Kidney (tissue), 13 donors: ENCODE measurements at regions not wholly inside any gene's neighbourhood (a gene's known extent, or its start where the extent isn't known, plus 50 kb on each side); places are given as distances from the start of the nearest gene placed in this dataset.

Source experiments
- DNase-seq, 5 donors: peaks; one replicate each; pipeline ENCODE4 v3.0.0-alpha.2; 2013 to 2020
- FAIRE-seq: peaks from 2 replicates; lab custom pipeline; 2012; peaks lifted over from hg19 to GRCh38; lab: Jason Lieb, UNC
- H3K27ac ChIP-seq, 2 donors: one replicate each; pipeline ENCODE4 v1.7.0; 2013; ENCODE audit warnings: low read depth in 2 of 2, low read length in 2 of 2, inconsistent platforms in 1 of 2
- H3K27me3 ChIP-seq: one replicate; pipeline ENCODE4 v1.7.1; 2013; ENCODE audit warnings: low read length, inconsistent platforms; ENCODE audit not compliant: control insufficient read depth, insufficient read depth
- H3K36me3 ChIP-seq, 3 donors: one replicate each; pipeline versions ENCODE4 v1.7.0 to v1.7.1; 2013; ENCODE audit warnings: low read length in 3 of 3, control low read depth in 1 of 3, inconsistent platforms in 1 of 3; ENCODE audit not compliant: insufficient read depth in 3 of 3, control insufficient read depth in 2 of 3
- H3K4me1 ChIP-seq, 3 donors: one replicate each; pipeline versions ENCODE4 v1.7.0 to v1.7.1; 2013; ENCODE audit warnings: low read length in 3 of 3, inconsistent platforms in 1 of 3, low read depth in 1 of 3; ENCODE audit not compliant: control insufficient read depth in 2 of 3, insufficient read depth in 2 of 3
- H3K4me3 ChIP-seq, 3 donors: one replicate each; pipeline versions ENCODE4 v1.7.0 to v1.8.1; 2013; ENCODE audit warnings: low read length in 3 of 3, control low read depth in 1 of 3, inconsistent platforms in 1 of 3
- H3K9ac ChIP-seq, 3 donors: one replicate each; pipeline versions ENCODE4 v1.7.0 to v1.7.1; 2013; ENCODE audit warnings: low read length in 3 of 3, control low read depth in 1 of 3, inconsistent platforms in 1 of 3
- H3K9me3 ChIP-seq, 3 donors: one replicate each; pipeline versions ENCODE4 v1.7.0 to v1.7.1; 2013; ENCODE audit warnings: low read length in 3 of 3, control low read depth in 1 of 3, inconsistent platforms in 1 of 3; ENCODE audit not compliant: control insufficient read depth in 2 of 3, insufficient read depth in 1 of 3
- intact Hi-C: fragments of 100-400 bp; cut with DNase I; formaldehyde crosslinking; loops from one replicate; pipeline ENCODE4 v1.11.1; 2022
- TF ChIP-seq, protein P1 (sequence below): IDR thresholded peaks from 3 replicates; pipeline ENCODE4 v1.5.1; 2012; ENCODE audit warnings: mild to moderate bottlenecking, moderate library complexity, borderline replicate concordance; ENCODE audit not compliant: insufficient read depth; ENCODE audit errors: extremely low read depth
- donor health status: control.
- donor health status: control.
- donor health status: control.
- donor health status: control.
- donor health status: control.
- donor health status: DM: yes; HTN: yes; CAD: no.
- donor health status: Normal renal cell carcinoma (clear cell type).

DNA sequence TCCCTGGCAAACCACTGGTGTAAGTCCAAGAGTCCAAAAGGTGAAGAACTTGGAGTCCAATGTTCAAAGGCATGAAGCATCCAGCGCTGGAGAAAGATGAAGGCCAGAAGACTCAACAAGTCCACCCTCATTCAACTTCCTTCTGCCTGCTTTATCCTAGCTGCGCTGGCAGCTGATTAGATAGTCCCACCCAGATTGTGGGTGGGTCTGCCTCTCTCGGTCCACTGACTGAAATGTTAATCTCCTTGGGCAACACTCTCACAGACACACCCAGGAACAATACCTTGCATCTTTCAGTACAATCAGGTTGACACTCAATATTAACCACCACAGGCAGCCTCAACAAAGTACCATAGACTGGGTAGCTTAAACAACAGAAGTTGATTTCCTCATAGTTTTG is 245.9 kb upstream of the IGF1R start:
- intact Hi-C loops, result no loop called here
- DNase-seq, result no peak
- H3K4me1 ChIP-seq, result peaks cover 0 to 1% (median 0%) of the 10 kb centered on the region in 3 donors
- H3K4me3 ChIP-seq, result no peak overlapping the region
- FAIRE-seq, result no peak
- H3K27me3 ChIP-seq, result no peaks in the 10 kb centered on the region
- H3K36me3 ChIP-seq, result no peaks in the 10 kb centered on the region
- H3K9ac ChIP-seq, result no peak overlapping the region
- H3K27ac ChIP-seq, result no peak overlapping the region
- TF ChIP-seq, protein P1, sequence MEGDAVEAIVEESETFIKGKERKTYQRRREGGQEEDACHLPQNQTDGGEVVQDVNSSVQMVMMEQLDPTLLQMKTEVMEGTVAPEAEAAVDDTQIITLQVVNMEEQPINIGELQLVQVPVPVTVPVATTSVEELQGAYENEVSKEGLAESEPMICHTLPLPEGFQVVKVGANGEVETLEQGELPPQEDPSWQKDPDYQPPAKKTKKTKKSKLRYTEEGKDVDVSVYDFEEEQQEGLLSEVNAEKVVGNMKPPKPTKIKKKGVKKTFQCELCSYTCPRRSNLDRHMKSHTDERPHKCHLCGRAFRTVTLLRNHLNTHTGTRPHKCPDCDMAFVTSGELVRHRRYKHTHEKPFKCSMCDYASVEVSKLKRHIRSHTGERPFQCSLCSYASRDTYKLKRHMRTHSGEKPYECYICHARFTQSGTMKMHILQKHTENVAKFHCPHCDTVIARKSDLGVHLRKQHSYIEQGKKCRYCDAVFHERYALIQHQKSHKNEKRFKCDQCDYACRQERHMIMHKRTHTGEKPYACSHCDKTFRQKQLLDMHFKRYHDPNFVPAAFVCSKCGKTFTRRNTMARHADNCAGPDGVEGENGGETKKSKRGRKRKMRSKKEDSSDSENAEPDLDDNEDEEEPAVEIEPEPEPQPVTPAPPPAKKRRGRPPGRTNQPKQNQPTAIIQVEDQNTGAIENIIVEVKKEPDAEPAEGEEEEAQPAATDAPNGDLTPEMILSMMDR, result no peak
- H3K9me3 ChIP-seq, result no peaks in the 10 kb centered on the region

DNA sequence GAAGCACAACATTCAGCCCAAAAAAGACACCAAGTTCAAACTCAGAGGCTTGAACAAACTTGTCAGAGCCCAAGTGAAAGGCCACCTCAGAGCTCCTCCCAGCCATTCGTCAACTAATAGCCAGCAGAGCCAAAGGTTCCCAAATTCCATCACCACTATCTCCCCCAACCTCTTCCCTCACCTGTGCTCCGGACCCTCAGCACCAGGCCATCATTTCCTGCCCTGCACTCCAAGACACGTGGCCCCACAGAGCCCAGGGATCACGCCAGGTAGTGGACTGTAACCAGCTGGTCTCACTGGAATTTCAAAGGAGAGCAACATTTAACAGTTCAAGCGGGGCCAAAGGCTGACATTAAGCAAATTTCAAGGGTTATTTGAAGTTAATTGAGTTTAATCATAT is 245.2 kb upstream of the IGF1R start:
- Histone ChIP-seq H3K9me3 (no peaks in the 10 kb centered on the region), H3K9ac (no peak overlapping the region), H3K27me3 (no peaks in the 10 kb centered on the region), H3K4me3 (no peak overlapping the region), H3K4me1 (peaks cover 0 to 3% (median 0%) of the 10 kb centered on the region in 3 donors), H3K27ac (no peak overlapping the region), H3K36me3 (no peaks in the 10 kb centered on the region)
- TF ChIP-seq, protein P1, result no peak
- intact Hi-C loops, result no loop called here
- FAIRE-seq, result no peak
- no peak for DNase-seq

DNA sequence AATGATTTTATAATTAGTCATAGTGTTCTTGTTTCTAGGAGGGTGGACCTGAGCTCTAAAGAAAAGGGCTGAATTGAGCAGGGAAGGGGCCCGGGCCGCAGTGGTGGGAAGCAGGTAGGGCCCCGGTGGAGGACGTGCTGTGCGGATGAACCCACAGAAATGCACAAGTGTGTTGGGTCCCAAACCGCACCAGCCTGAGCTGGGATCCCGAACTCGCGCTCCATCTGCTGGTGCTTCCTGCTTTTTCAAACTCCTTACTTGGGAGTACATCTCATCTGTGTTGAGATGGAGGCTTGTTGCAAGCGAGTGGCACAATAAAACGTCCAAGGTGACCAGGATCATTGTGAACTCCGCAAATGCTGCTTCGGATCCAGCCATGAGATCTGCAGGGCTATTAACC is 244.8 kb upstream of the IGF1R start:
- intact Hi-C loops, result no loop called here

DNA sequence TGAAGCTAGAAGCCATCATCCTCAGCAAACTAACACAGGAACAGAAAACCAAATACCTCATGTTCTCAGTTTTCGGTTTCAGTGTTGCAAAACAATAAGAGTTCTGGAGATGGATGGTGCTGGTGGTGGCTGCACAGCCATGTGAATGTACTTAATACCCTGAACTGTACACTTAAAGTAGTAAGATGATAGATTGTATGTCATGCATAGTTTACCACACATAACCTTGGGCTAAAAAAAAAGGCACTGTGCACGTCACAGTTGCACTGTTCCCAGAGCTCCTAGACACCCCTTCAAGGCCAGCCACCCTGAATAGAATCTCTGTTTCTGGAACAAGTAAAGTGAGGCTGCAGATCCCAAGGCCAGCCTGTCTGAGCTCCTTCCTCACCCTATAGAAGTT is 243.3 kb upstream of the IGF1R start:
- Histone ChIP-seq H3K36me3 (no peaks in the 10 kb centered on the region), H3K9ac (no peak overlapping the region), H3K4me1 (peaks cover 0 to 3% (median 0%) of the 10 kb centered on the region in 3 donors), H3K9me3 (no peaks in the 10 kb centered on the region), H3K27ac (no peak overlapping the region), H3K27me3 (no peaks in the 10 kb centered on the region), H3K4me3 (no peak overlapping the region)
- DNase-seq (no peak), FAIRE-seq (no peak)
- TF ChIP-seq, protein P1, result no peak
- intact Hi-C loops, result no loop called here

More for the DNA sequence above, 244.8 kb upstream of the IGF1R start:
- Histone ChIP-seq H3K9ac (no peak overlapping the region), H3K4me1 (peaks cover 0 to 3% (median 0%) of the 10 kb centered on the region in 3 donors), H3K27ac (no peak overlapping the region), H3K36me3 (no peaks in the 10 kb centered on the region), H3K27me3 (no peaks in the 10 kb centered on the region), H3K4me3 (no peak overlapping the region), H3K9me3 (no peaks in the 10 kb centered on the region)
- FAIRE-seq, result no peak
- TF ChIP-seq, protein P1, result no peak
- no peak for DNase-seq
